Calu3 (cell line): ENCODE measurements at regions not wholly inside any gene's neighbourhood (a gene's known extent, or its start where the extent isn't known, plus 50 kb on each side); places are given as distances from the start of the nearest gene placed in this dataset.
"Not testable (repeated sequence)": the region's sequence is repeated elsewhere in the genome, so short reads cannot be mapped to it uniquely, and the experiment has no call there.

Experiments used
- BruUV-seq: library from RNA; stranded (reverse); fragments of 400-500 nt; replicated peaks from 2 replicates; lab custom pipeline; 2021; lab: Mats Ljungman, UMichigan
- CTCF ChIA-PET: fragments of 300-600 bp; sonication (Branson Sonifier 250); formaldehyde crosslinking; loops from one replicate; lab custom pipeline; 2022; ENCODE audit warnings: antibody characterized with exemption; lab: Charles Lee
- DNase-seq: peaks from one replicate; pipeline ENCODE4 v3.0.0; 2022
- H3K27ac Mint-ChIP-seq: one replicate; pipeline ENCODE4 v1.8.0; 2022; ENCODE audit warnings: mixed read lengths; ENCODE audit not compliant: unreplicated experiment
- H3K27me3 Mint-ChIP-seq: one replicate; pipeline ENCODE4 v1.8.0; 2022; ENCODE audit warnings: mixed read lengths; ENCODE audit not compliant: unreplicated experiment
- H3K36me3 Mint-ChIP-seq: one replicate; pipeline ENCODE4 v1.8.0; 2022; ENCODE audit warnings: mild to moderate bottlenecking, moderate library complexity, mixed read lengths; ENCODE audit not compliant: insufficient read depth, unreplicated experiment
- H3K4me1 Mint-ChIP-seq: one replicate; pipeline ENCODE4 v1.8.0; 2022; ENCODE audit warnings: mild to moderate bottlenecking, low read depth, mixed read lengths; ENCODE audit not compliant: unreplicated experiment
- H3K4me3 Mint-ChIP-seq: one replicate; pipeline ENCODE4 v1.8.0; 2022; ENCODE audit warnings: mild to moderate bottlenecking, low read depth, moderate library complexity, mixed read lengths; ENCODE audit not compliant: unreplicated experiment
- H3K9me3 Mint-ChIP-seq: one replicate; pipeline ENCODE4 v1.8.0; 2022; ENCODE audit warnings: low read depth, mixed read lengths; ENCODE audit not compliant: unreplicated experiment
- intact Hi-C: fragments of 100-400 bp; cut with micrococcal nuclease; formaldehyde crosslinking; loops from one replicate; pipeline ENCODE4 v1.10.0; 2022; ENCODE audit not compliant: unreplicated experiment
- TF ChIP-seq, protein P1 (sequence below): fragments of 200-600 bp; IDR thresholded peaks from one replicate; pipeline ENCODE4 v1.8.0; 2022; ENCODE audit warnings: antibody characterized with exemption; ENCODE audit not compliant: unreplicated experiment

DNA sequence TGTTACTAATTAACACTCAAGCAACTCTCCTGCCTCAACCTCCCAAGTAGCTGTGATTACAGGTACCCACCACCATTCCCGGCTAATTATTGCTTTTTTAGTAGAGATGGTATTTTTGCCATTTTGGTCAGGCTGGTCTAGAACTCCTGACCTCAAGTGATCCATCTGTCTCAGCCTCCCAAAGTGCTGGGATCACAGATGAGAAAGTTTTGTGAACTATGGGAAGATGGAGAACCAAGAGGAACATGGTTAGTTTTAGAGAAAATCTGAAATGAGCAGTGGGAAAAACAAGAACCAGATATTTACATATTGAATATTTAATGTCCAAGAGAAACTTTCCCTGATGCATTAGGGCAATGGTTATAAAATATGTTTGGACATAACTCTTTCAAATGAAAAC is 863.6 kb upstream of the MIR17HG start:
- Mint-ChIP-seq H3K4me1 (no peaks in the 10 kb centered on the region), H3K36me3 (no peaks in the 10 kb centered on the region), H3K9me3 (peaks cover 4% of the 10 kb centered on the region), H3K27me3 (no peaks in the 10 kb centered on the region), H3K4me3 (no peak overlapping the region), H3K27ac (no peak overlapping the region)
- intact Hi-C loops, result no loop called here
- no peak for DNase-seq
- CTCF ChIA-PET, result no interaction called here
- TF ChIP-seq, protein P1, sequence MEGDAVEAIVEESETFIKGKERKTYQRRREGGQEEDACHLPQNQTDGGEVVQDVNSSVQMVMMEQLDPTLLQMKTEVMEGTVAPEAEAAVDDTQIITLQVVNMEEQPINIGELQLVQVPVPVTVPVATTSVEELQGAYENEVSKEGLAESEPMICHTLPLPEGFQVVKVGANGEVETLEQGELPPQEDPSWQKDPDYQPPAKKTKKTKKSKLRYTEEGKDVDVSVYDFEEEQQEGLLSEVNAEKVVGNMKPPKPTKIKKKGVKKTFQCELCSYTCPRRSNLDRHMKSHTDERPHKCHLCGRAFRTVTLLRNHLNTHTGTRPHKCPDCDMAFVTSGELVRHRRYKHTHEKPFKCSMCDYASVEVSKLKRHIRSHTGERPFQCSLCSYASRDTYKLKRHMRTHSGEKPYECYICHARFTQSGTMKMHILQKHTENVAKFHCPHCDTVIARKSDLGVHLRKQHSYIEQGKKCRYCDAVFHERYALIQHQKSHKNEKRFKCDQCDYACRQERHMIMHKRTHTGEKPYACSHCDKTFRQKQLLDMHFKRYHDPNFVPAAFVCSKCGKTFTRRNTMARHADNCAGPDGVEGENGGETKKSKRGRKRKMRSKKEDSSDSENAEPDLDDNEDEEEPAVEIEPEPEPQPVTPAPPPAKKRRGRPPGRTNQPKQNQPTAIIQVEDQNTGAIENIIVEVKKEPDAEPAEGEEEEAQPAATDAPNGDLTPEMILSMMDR, result no peak
- no TSS peak for BruUV-seq

DNA sequence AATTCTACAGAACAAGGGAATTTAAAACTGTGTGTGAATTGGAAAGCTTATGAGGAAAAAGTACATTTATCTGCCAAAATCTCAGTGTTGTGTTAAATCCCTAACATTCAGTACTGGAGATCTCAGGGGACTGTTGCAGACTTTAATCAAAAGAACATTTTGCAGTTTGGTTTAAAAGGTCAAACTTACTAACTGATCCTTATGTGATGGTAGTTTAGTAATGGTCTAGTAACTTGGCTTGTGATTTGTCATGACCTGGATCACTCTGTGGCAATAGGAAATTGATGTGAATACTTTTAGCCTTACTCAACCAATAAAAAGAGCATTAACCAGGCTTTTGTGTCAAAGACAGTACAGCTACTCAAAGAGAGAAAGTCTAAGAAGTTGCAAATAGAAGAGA is 862.1 kb upstream of the MIR17HG start:
- no TSS peak for BruUV-seq
- Mint-ChIP-seq H3K36me3 (no peaks in the 10 kb centered on the region), H3K4me1 (no peaks in the 10 kb centered on the region), H3K9me3 (peaks cover 4% of the 10 kb centered on the region), H3K27me3 (no peaks in the 10 kb centered on the region), H3K4me3 (no peak overlapping the region), H3K27ac (no peak overlapping the region)
- DNase-seq, result no peak
- intact Hi-C loops, result no loop called here
- TF ChIP-seq, protein P1, result no peak
- CTCF ChIA-PET, result no interaction called here

DNA sequence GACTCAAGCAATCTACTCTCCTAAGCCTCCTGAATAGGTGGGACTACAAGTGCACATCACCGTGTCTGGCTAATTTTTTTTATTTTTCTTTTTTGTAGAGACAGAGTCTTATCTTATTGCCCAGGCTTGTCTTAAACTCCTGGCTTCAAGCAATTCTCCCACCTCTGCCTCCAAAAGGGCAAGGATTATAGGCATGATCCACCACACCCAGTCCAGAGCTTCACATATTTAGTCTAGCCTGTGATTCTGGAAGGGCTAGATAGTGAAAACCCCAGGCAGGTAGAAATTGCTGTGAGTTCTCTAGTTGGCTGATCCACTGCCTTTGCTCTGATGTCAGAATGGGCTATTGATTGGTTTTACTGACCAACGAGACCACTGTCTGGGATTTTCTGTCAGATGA is 854.6 kb upstream of the MIR17HG start:
- DNase-seq, result no peak
- Mint-ChIP-seq H3K4me3 (no peak overlapping the region), H3K27ac (no peak overlapping the region), H3K9me3 (peaks cover 5% of the 10 kb centered on the region), H3K36me3 (no peaks in the 10 kb centered on the region), H3K27me3 (no peaks in the 10 kb centered on the region), H3K4me1 (no peaks in the 10 kb centered on the region)
- TF ChIP-seq, protein P1, result no peak
- intact Hi-C loops, result no loop called here
- CTCF ChIA-PET, result no interaction called here
- no TSS peak for BruUV-seq

DNA sequence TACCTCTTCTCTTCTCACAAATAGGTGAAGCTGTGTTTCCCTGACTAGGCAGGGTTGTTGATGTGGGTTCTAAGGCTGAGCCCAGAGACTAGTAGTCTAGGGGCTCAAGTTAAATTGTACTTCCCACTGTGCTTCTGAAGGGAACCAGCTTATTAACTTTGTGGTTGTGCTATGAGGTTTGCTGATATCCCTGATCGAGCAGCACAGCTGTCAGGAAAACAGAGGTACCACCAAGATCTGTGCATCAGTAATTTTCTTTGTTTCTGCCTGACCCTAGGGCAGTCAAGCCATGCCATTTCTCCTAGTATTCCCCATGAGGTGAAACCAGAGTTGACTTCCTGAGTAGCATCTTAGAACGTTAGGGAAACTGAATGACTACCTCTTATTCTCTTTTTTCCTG is 853.8 kb upstream of the MIR17HG start:
- CTCF ChIA-PET, result no interaction called here
- no peak overlapping the region for H3K4me3 Mint-ChIP-seq
- H3K27me3 Mint-ChIP-seq, result no peaks in the 10 kb centered on the region
- H3K9me3 Mint-ChIP-seq, result peaks cover 5% of the 10 kb centered on the region
- BruUV-seq, result no TSS peak
- TF ChIP-seq, protein P1, result no peak
- H3K4me1 Mint-ChIP-seq, result no peaks in the 10 kb centered on the region
- intact Hi-C loops, result no loop called here
- no peak overlapping the region for H3K27ac Mint-ChIP-seq
- H3K36me3 Mint-ChIP-seq, result no peaks in the 10 kb centered on the region
- DNase-seq, result no peak

DNA sequence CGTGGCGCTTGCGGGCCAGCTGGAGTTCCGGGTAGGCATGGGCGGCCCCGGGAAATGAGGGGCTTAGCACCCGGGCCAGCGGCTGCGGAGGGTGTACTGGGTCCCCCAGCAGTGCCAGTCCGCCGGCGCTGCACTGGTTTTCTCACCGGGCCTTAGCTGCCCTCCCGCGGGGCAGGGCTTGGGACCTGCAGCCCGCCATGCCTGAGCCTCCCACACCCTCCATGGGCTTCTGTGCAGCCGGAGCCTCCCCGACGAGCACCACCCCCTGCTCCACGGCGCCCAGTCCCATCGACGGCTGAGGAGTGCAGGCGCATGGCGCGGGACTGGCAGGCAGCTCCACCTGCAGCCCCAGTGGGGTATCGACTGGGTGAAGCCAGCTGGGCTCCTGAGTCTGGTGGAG is 852.6 kb upstream of the MIR17HG start:
- H3K4me3 Mint-ChIP-seq, intact Hi-C loops, H3K27ac Mint-ChIP-seq, BruUV-seq, CTCF ChIA-PET, DNase-seq, H3K27me3 Mint-ChIP-seq, H3K9me3 Mint-ChIP-seq, H3K4me1 Mint-ChIP-seq, H3K36me3 Mint-ChIP-seq: not testable (repeated sequence)
